NCI-H187 treated with DMSO at 0.1 percent for 48 hours (cell line): ENCODE measurements at regions not wholly inside any gene's neighbourhood (a gene's known extent, or its start where the extent isn't known, plus 50 kb on each side); places are given as distances from the start of the nearest gene placed in this dataset.

Experiments
- DNase-seq: peaks from one replicate; lab custom pipeline; 2025; lab: John Stamatoyannopoulos, UW

- no peak for DNase-seq
Observed at GRCh38 chr3:110530902-110531301, 540.7 kb upstream of the NECTIN3 start.

- no peak for DNase-seq
Observed at GRCh38 chr3:110533089-110533488, 538.5 kb upstream of the NECTIN3 start.

GRCh38 chr3:110542552-110543150, 529.0 kb upstream of the NECTIN3 start:
- no peak for DNase-seq

GRCh38 chr3:110544730-110545129, 526.9 kb upstream of the NECTIN3 start:
- DNase-seq, result no peak

GRCh38 chr3:110550511-110550910, 521.1 kb upstream of the NECTIN3 start:
- no peak for DNase-seq

- no peak for DNase-seq
Observed at GRCh38 chr3:110562621-110563020, 509.0 kb upstream of the NECTIN3 start.

GRCh38 chr3:110564674-110565073, 506.9 kb upstream of the NECTIN3 start:
- DNase-seq, result no peak

- DNase-seq, result no peak
Observed at GRCh38 chr3:110567029-110567428, 504.6 kb upstream of the NECTIN3 start.

- DNase-seq, result no peak
Observed at GRCh38 chr3:110568246-110568645, 503.4 kb upstream of the NECTIN3 start.

- DNase-seq, result no peak
Observed at GRCh38 chr3:110569073-110569472, 502.5 kb upstream of the NECTIN3 start.

GRCh38 chr3:110575702-110576101, 495.9 kb upstream of the NECTIN3 start:
- DNase-seq, result no peak

GRCh38 chr3:110576960-110577359, 494.7 kb upstream of the NECTIN3 start:
- no peak for DNase-seq

- no peak for DNase-seq
Observed at GRCh38 chr3:110577854-110578253, 493.8 kb upstream of the NECTIN3 start.

GRCh38 chr3:110579840-110580550, 491.6 kb upstream of the NECTIN3 start:
- DNase-seq, result no peak

GRCh38 chr3:110583373-110583935, 488.2 kb upstream of the NECTIN3 start:
- no peak for DNase-seq

GRCh38 chr3:110588906-110589305, 482.7 kb upstream of the NECTIN3 start:
- no peak for DNase-seq

- DNase-seq, result no peak
Observed at GRCh38 chr3:110589341-110589740, 482.3 kb upstream of the NECTIN3 start.

- no peak for DNase-seq
Observed at GRCh38 chr3:110593749-110594148, 477.9 kb upstream of the NECTIN3 start.

GRCh38 chr3:110598847-110599490, 472.6 kb upstream of the NECTIN3 start:
- no peak for DNase-seq

- no peak for DNase-seq
Observed at GRCh38 chr3:110608566-110608965, 463.1 kb upstream of the NECTIN3 start.

- no peak for DNase-seq
Observed at GRCh38 chr3:110612045-110612444, 459.6 kb upstream of the NECTIN3 start.

GRCh38 chr3:110614186-110614585, 457.4 kb upstream of the NECTIN3 start:
- DNase-seq, result no peak

GRCh38 chr3:110615454-110615853, 456.2 kb upstream of the NECTIN3 start:
- DNase-seq, result no peak
